Right ventricle myocardium inferior (tissue), 1 donor: ENCODE measurements at regions not wholly inside any gene's neighbourhood (a gene's known extent, or its start where the extent isn't known, plus 50 kb on each side); places are given as distances from the start of the nearest gene placed in this dataset.

Experiments
- ATAC-seq: fragments of 200-7000 bp; cut with Tn5 transposase; one replicate; pipeline ENCODE4 v1.9.1; 2020; ENCODE audit warnings: mild to moderate bottlenecking, moderate library complexity
- DNase-seq: peaks from one replicate; pipeline ENCODE4 v3.0.0; 2021; ENCODE audit errors: missing footprints
- intact Hi-C: fragments of 100-400 bp; cut with DNase I; formaldehyde crosslinking; loops from one replicate; pipeline ENCODE4 v1.11.0; 2022
- donor health status: DM: no; HTN: yes; CAD: no; lungs with severe emphysema.

- intact Hi-C loops: no loop called here
- ATAC-seq: no peak
Observed at GRCh38 chr7:113256883-113257531, 138.7 kb upstream of the SMIM30 start.

GRCh38 chr7:113247198-113247597, 128.8 kb upstream of the SMIM30 start:
- DNase-seq: no peak
- ATAC-seq: no peak
- intact Hi-C loops: no loop called here

More at GRCh38 chr7:113256883-113257531, 138.7 kb upstream of the SMIM30 start:
- DNase-seq: no peak

- no peak for ATAC-seq
- DNase-seq: no peak
- intact Hi-C loops: no loop called here
Observed at GRCh38 chr7:113246738-113247137, 128.4 kb upstream of the SMIM30 start.

GRCh38 chr7:113232885-113233284, 114.5 kb upstream of the SMIM30 start:
- intact Hi-C loops: no loop called here
- ATAC-seq: no peak
- DNase-seq: no peak

- ATAC-seq (no peak), DNase-seq (no peak)
Observed at GRCh38 chr7:113230691-113231090, 112.3 kb upstream of the SMIM30 start.

GRCh38 chr7:113217314-113217713, 99.0 kb upstream of the SMIM30 start:
- DNase-seq (no peak), ATAC-seq (no peak)
- intact Hi-C loops: no loop called here

More at GRCh38 chr7:113230691-113231090, 112.3 kb upstream of the SMIM30 start:
- intact Hi-C loops: no loop called here

- DNase-seq (no peak), ATAC-seq (no peak)
- intact Hi-C loops: no loop called here
Observed at GRCh38 chr7:113216038-113216437, 97.7 kb upstream of the SMIM30 start.

GRCh38 chr7:113209449-113210203, 91.3 kb upstream of the SMIM30 start:
- DNase-seq (no peak), ATAC-seq (no peak)
- intact Hi-C loops: no loop called here

GRCh38 chr7:113207931-113208330, 89.6 kb upstream of the SMIM30 start:
- intact Hi-C loops: no loop called here
- no peak for DNase-seq
- no peak for ATAC-seq

GRCh38 chr7:113207441-113207840, 89.1 kb upstream of the SMIM30 start:
- ATAC-seq (no peak), DNase-seq (no peak)
- intact Hi-C loops: no loop called here

- no peak for DNase-seq
- ATAC-seq: no peak
- intact Hi-C loops: no loop called here
Observed at GRCh38 chr7:113204415-113204814, 86.1 kb upstream of the SMIM30 start.

GRCh38 chr7:113202284-113202683, 83.9 kb upstream of the SMIM30 start:
- intact Hi-C loops: no loop called here
- no peak for DNase-seq
- ATAC-seq: no peak

GRCh38 chr7:113200281-113200680, 81.9 kb upstream of the SMIM30 start:
- intact Hi-C loops: no loop called here
- ATAC-seq (no peak), DNase-seq (no peak)

GRCh38 chr7:113199841-113200240, 81.5 kb upstream of the SMIM30 start:
- ATAC-seq (no peak), DNase-seq (no peak)
- intact Hi-C loops: no loop called here

GRCh38 chr7:113199136-113199535, 80.8 kb upstream of the SMIM30 start:
- intact Hi-C loops: no loop called here
- ATAC-seq (no peak), DNase-seq (no peak)

GRCh38 chr7:113198226-113198625, 79.9 kb upstream of the SMIM30 start:
- ATAC-seq (no peak), DNase-seq (no peak)
- intact Hi-C loops: no loop called here

- no peak for DNase-seq
- ATAC-seq: no peak
- intact Hi-C loops: no loop called here
Observed at GRCh38 chr7:113197274-113197673, 78.9 kb upstream of the SMIM30 start.

- no peak for ATAC-seq
- DNase-seq: no peak
- intact Hi-C loops: no loop called here
Observed at GRCh38 chr7:113188396-113188795, 70.0 kb upstream of the SMIM30 start.

GRCh38 chr7:113179313-113179712, 61.0 kb upstream of the SMIM30 start:
- DNase-seq (no peak), ATAC-seq (no peak)
- intact Hi-C loops: no loop called here

- intact Hi-C loops: no loop called here
- ATAC-seq (no peak), DNase-seq (no peak)
Observed at GRCh38 chr7:113176836-113177235, 58.5 kb upstream of the SMIM30 start.
